ENCODE measurements at regions not wholly inside any gene's neighbourhood (a gene's known extent, or its start where the extent isn't known, plus 50 kb on each side); places are given as distances from the start of the nearest gene placed in this dataset.

- TF ChIP-seq GABPA (IDR thresholded peaks at IDR 0.05; ENCODE audit: low read depth) (no peak), CTCF (IDR thresholded peaks at IDR 0.05; ENCODE audit: insufficient read depth, low read length) (no peak), SPI1 (IDR thresholded peaks at IDR 0.05; ENCODE audit: borderline replicate concordance, low read depth) (no peak), POLR2AphosphoS5 (IDR thresholded peaks at IDR 0.05; ENCODE audit: low read depth) (no peak)
Measured at GRCh38 chr5:122722341-122722740, 52.5 kb upstream of the SNX2 start.
